HG03159 (cell line): ENCODE measurements at regions not wholly inside any gene's neighbourhood (a gene's known extent, or its start where the extent isn't known, plus 50 kb on each side); places are given as distances from the start of the nearest gene placed in this dataset.

Source experiments
- ATAC-seq: cut with Tn5 transposase; IDR thresholded peaks from one replicate; pipeline ENCODE4 v1.9.1; 2021; ENCODE audit warnings: mild to moderate bottlenecking, moderate library complexity; ENCODE audit not compliant: unreplicated experiment

GRCh38 chr13:54841682-54842081, 1813.1 kb downstream of the OLFM4 start:
- ATAC-seq: no peak

GRCh38 chr13:54845351-54845965, 1816.8 kb downstream of the OLFM4 start:
- ATAC-seq: no peak

- no peak for ATAC-seq
These were observed 1824.2 kb downstream of the OLFM4 start for GRCh38 chr13:54852831-54853230.

DNA sequence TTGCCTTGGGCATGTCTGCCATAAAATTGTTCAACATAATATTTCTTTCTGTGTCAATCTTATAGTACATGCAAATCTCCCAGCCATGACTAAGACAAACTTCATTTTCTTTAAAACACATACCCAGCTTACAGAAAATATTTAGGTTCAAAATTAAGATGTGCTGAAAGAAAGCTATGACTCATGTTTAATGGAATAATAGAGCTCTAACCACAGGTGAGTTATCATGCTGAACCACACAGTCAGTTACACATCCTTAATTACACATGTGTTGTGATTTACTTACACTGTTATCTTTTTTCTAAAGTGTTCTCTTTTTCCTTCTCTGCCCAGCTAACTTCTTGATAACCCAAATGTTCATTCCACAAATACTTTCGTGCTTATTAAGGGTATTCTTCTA, 1831.2 kb downstream of the OLFM4 start:
- ATAC-seq: no peak

- ATAC-seq: no peak
These were observed 1846.5 kb downstream of the OLFM4 start for GRCh38 chr13:54875111-54875510.

DNA sequence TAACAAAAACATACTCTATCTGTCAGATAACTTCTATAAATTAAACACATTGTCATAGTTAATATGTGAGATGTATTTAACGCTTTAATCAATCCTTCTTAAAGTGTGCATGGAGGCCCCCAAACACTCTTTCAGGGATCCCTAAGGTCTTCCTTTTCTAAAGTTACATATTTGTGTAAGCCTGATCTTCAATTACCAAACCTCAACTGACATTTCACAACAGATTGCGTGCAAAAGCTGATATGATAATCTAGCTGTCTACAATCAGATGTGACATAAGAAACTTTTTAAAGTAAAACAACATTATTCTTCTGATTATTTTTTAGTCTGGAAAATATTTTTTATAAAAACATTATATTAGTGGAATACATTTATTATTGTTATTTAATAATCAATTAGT, 1850.4 kb downstream of the OLFM4 start:
- ATAC-seq: no peak

DNA sequence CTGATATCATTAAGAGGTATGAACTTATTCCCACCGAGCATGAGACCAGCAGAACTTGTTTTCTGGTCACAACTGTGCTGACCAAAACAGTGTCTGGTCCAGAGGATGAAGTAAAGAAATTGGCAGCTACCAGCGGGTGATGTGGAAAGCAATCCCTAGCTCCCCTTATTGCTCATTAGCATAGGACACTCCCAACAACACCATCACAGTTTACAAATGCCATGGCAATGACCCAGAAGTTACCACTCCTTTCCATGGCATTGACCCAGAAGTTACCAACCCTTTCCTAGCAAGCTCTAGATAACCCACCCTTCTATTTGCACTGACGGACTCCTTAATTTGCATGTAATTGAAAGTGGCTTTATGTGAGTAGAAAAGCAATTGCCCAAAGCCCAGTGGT, 1856.1 kb downstream of the OLFM4 start:
- no peak for ATAC-seq

GRCh38 chr13:54890976-54891375, 1862.4 kb downstream of the OLFM4 start:
- no peak for ATAC-seq

DNA sequence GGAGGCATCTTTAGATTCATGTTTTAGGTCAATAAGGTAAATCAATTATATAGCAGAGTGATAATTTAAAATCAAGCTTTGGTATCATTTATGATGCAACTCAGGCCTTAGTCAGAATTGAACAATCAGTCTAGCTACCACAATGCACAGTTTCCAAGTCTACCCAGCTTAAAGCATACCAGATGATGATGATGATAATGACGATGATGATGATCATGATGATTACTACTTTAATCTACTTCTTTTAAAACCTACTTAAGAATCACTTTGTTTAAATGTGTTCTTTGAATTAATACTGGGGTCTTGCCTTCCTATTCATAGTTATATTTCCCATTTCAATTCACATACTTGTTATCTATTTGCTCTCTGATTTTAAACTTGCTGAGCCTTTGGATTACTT, 1872.7 kb downstream of the OLFM4 start:
- ATAC-seq: no peak

GRCh38 chr13:54912367-54912766, 1883.8 kb downstream of the OLFM4 start:
- no peak for ATAC-seq

GRCh38 chr13:54913668-54914067, 1885.1 kb downstream of the OLFM4 start:
- no peak for ATAC-seq

GRCh38 chr13:54927538-54927937, 1898.9 kb downstream of the OLFM4 start:
- ATAC-seq: no peak

- no peak for ATAC-seq
These were observed 1899.5 kb downstream of the OLFM4 start for GRCh38 chr13:54928071-54928470.

DNA sequence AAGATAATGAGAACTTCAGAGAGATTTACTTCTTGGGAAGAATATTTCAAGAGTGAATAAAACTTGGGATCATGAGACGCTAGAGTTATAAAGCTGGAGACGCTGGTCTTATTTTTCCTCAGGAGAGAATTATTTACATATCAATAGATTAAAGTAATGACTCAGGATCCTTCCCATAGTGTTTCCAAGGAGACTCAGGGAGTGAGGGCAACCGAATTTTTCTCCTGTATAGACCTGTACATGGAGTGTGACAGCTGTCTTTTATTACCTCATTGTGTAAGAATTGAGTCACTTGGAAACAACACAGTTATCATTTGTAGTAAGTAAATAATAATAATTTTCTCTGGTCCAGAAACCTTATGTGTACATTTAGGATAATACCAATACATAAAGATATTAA, 1905.5 kb downstream of the OLFM4 start:
- ATAC-seq: no peak

DNA sequence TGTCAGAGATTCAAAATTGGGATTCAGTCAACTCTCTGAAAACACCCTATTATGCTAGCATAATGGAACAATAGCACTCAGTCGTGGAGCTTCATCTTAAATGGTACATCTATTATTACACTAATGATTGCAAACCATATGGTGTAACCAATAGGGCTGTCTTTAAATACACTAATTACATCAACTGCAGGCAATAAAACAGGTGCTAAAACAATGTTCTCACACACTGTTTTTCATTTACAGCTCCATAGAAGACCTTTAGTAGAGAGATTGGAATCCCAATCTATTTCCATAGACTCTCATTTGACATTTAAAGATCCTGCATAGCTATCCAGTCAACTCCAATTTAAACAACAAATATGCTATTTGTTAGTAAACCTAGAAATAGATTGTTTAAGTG, 1917.4 kb downstream of the OLFM4 start:
- no peak for ATAC-seq

GRCh38 chr13:54949735-54950134, 1921.1 kb downstream of the OLFM4 start:
- ATAC-seq: no peak

DNA sequence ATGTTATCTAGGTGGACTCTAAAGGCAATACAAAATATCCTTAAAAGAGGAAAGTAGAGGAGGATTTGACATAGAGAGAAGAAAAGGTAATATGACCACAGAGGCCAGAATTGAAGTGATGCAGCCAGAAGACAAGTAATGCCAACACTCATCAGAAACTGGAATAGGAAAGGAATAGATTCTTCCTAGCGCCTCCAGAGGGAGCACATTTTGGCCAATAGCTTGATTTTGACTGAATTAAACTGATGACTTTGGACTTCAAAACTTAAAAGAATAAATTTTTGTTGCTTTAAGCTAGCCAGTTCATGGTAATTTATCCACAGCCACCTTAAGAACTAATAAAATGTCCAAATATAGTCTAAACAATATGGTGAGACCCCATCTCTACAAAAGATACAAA, 1921.9 kb downstream of the OLFM4 start:
- ATAC-seq: no peak

DNA sequence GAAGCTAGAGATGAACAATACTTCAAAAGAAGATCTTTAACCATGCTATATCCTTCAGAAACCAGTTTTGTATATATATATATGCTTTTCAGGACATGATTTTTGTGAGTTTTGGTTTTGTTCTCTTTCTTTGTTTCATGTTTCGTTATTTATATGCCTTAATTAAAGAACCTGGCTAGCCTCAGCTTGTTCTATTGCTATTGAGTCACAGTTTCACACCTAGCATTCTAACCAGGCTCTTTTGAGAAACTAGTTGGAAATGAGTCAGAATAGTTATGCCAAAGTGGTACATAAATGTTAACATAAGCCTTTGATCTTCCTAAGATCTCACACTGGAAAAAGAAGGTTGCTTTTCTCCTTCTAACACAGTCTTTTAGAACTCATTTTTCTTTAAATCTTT, 1925.2 kb downstream of the OLFM4 start:
- ATAC-seq: no peak

DNA sequence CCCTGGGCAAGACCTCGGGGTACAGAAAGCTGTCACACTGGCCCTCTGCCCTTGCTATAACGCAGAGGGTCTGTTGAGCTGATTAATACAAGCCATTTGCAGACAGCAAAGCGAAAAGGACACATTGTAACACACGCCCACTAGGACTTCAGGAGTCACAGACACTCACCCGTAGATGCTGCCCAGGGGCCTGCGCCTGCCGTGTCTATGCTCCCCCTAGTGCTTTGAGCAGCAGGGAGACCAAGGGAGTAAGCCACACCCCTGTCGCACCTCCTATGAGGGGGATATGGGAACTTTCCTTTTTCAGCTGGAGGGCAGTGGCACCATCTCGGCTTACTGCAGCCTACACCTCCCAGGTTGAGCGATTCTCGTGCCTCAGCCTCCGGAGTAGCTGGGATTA, 1930.2 kb downstream of the OLFM4 start:
- no peak for ATAC-seq

- ATAC-seq: no peak
These were observed 1937.3 kb downstream of the OLFM4 start for GRCh38 chr13:54965881-54966280.

DNA sequence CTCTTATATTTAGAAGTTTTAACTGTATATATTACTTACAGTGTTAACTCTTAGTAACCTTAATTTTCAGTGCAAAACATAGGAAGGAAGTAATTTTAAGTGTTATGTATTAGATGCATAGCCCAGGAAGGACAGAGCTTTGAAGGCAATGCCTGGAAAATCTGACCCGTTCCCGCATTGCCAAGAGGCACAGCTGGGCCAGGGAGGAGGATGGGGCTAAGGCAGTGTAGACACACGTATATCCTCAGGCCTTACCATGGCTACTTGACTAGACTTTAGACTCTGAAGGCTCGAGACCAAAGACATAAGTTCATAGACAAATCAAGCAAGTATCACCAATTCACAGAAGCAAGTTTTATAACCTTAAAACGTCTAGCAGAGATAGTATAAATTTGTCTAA, 1944.2 kb downstream of the OLFM4 start:
- ATAC-seq: no peak

GRCh38 chr13:54975676-54976075, 1947.1 kb downstream of the OLFM4 start:
- ATAC-seq: no peak

DNA sequence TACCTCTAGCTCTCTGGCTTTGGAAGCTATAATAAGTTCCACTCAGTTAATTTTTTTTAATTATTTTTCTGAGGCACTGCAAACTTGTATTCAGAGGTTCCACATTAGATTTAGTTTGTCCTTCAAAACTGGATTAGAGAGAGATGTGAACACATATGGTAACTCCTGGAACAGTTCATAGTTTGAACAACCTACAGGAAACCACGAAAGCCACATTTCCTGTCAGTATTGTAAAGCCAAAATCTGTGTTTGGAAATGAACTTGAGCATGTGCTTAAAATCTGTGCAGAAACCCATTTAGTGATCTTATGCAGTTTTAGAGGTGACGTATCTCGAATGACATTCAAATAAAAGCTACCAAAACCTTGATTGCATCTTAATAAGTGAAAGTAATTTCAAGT, 1952.0 kb downstream of the OLFM4 start:
- ATAC-seq: no peak

DNA sequence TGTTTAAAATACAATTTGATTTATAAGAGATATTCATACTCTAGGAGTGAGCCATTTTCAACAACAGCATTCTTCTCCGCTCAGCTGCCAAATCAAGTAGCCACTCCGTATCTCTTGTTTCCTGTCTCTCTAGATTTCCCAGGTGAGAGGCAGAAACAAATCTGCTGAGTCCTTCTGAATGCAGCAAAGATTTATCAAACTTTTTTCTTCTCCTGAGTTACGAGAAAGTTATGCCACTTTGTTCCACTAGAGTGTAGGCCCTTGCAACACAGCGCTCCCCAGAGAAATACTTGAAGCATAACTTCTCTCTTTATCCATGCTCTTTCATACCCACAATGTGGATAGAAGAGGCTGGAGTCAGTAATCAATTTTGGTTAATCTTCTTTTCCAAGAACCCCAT, 1960.8 kb downstream of the OLFM4 start:
- no peak for ATAC-seq
